OCI-LY1 (cell line): ENCODE measurements at regions not wholly inside any gene's neighbourhood (a gene's known extent, or its start where the extent isn't known, plus 50 kb on each side); places are given as distances from the start of the nearest gene placed in this dataset.

ENCODE experiments used
- EZH2 ChIP-seq: fragments of 200-600 bp; sonication (generic), shearing (Covaris generic); IDR thresholded peaks from 2 replicates; pipeline ENCODE4 v1.8.0; 2017; ENCODE audit warnings: borderline replicate concordance, mixed run types, mild to moderate bottlenecking, antibody characterized with exemption, low read length, moderate library complexity, mixed read lengths
- TF ChIP-seq, protein P1 (sequence below): fragments of 200-600 bp; sonication (generic), shearing (Covaris generic); IDR thresholded peaks from 2 replicates; pipeline ENCODE4 v1.5.1; 2017; ENCODE audit warnings: mild to moderate bottlenecking, antibody characterized with exemption, low read length, moderate library complexity, mixed read lengths

- TF ChIP-seq, protein P1, sequence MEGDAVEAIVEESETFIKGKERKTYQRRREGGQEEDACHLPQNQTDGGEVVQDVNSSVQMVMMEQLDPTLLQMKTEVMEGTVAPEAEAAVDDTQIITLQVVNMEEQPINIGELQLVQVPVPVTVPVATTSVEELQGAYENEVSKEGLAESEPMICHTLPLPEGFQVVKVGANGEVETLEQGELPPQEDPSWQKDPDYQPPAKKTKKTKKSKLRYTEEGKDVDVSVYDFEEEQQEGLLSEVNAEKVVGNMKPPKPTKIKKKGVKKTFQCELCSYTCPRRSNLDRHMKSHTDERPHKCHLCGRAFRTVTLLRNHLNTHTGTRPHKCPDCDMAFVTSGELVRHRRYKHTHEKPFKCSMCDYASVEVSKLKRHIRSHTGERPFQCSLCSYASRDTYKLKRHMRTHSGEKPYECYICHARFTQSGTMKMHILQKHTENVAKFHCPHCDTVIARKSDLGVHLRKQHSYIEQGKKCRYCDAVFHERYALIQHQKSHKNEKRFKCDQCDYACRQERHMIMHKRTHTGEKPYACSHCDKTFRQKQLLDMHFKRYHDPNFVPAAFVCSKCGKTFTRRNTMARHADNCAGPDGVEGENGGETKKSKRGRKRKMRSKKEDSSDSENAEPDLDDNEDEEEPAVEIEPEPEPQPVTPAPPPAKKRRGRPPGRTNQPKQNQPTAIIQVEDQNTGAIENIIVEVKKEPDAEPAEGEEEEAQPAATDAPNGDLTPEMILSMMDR = no peak
- TF ChIP-seq EZH2 = no peak
Measured at GRCh38 chr6:14369717-14370116, 252.1 kb downstream of the CD83 start.
